ENCODE measurements at regions not wholly inside any gene's neighbourhood (a gene's known extent, or its start where the extent isn't known, plus 50 kb on each side); places are given as distances from the start of the nearest gene placed in this dataset.

DNA sequence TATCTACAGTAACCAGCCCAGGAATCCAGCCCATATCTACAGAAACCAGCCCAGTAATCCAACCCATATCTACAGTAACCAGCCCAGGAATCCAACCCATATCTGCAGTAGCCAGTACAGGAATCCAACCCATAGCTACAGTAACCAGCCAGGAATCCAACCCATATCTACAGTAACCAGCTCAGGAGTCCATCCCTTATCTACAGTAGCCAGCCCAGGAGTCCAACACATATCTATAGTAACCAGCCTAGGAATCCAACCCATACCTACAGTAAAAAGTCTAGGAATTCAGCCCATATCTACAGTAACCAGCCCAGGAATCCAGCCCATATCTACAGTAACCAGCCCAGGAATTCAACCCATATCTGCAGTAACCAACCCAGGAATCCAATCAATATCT is 445.0 kb upstream of the BOD1L1 start:
- TF ChIP-seq, protein P1, sequence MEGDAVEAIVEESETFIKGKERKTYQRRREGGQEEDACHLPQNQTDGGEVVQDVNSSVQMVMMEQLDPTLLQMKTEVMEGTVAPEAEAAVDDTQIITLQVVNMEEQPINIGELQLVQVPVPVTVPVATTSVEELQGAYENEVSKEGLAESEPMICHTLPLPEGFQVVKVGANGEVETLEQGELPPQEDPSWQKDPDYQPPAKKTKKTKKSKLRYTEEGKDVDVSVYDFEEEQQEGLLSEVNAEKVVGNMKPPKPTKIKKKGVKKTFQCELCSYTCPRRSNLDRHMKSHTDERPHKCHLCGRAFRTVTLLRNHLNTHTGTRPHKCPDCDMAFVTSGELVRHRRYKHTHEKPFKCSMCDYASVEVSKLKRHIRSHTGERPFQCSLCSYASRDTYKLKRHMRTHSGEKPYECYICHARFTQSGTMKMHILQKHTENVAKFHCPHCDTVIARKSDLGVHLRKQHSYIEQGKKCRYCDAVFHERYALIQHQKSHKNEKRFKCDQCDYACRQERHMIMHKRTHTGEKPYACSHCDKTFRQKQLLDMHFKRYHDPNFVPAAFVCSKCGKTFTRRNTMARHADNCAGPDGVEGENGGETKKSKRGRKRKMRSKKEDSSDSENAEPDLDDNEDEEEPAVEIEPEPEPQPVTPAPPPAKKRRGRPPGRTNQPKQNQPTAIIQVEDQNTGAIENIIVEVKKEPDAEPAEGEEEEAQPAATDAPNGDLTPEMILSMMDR (optimal IDR thresholded peaks at IDR 0.05 in 1 of 3, IDR thresholded peaks at IDR 0.05 in 1 of 3, conservative IDR thresholded peaks at IDR 0.05 in 1 of 3; ENCODE audit: extremely low read depth in 1 of 3, insufficient read depth in 2 of 3, low read length in 3 of 3), result no peak
- TF ChIP-seq EZH2 (IDR thresholded peaks at IDR 0.05; ENCODE audit: low read length), result no peak
